Stimulated activated CD8-positive, alpha-beta memory T cell treated with anti-CD3 and anti-CD28 coated beads, Interleukin-7, amount 100 ng/mL, for 1 hour (primary cell): ENCODE measurements at regions not wholly inside any gene's neighbourhood (a gene's known extent, or its start where the extent isn't known, plus 50 kb on each side); places are given as distances from the start of the nearest gene placed in this dataset.

ENCODE experiments used
- DNase-seq, 2 donors: peaks; one replicate each; pipeline ENCODE4 v3.0.0-alpha.2; 2020; ENCODE audit warnings: low read depth in 2 of 2

GRCh38 chr12:97177481-97177880 is 270.4 kb downstream of the NEDD1 start:
- DNase-seq = no peak

GRCh38 chr12:97181571-97182265 is 274.7 kb downstream of the NEDD1 start:
- no peak for DNase-seq

GRCh38 chr12:97182769-97183168 is 275.7 kb downstream of the NEDD1 start:
- DNase-seq = no peak

GRCh38 chr12:97184127-97184773 is 277.2 kb downstream of the NEDD1 start:
- DNase-seq = no peak

GRCh38 chr12:97185567-97185966 is 277.0 kb upstream of the RMST start:
- no peak for DNase-seq

- no peak for DNase-seq
Observed at GRCh38 chr12:97194546-97194945, 268.1 kb upstream of the RMST start.

- DNase-seq = no peak
Observed at GRCh38 chr12:97200181-97200580, 262.4 kb upstream of the RMST start.

- DNase-seq = no peak
Observed at GRCh38 chr12:97203408-97203807, 259.2 kb upstream of the RMST start.

- DNase-seq = no peak
Observed at GRCh38 chr12:97209997-97210396, 252.6 kb upstream of the RMST start.

- no peak for DNase-seq
Observed at GRCh38 chr12:97211416-97211930, 251.1 kb upstream of the RMST start.

- DNase-seq = no peak
Observed at GRCh38 chr12:97216848-97217247, 245.8 kb upstream of the RMST start.

- no peak for DNase-seq
Observed at GRCh38 chr12:97222391-97222790, 240.2 kb upstream of the RMST start.

GRCh38 chr12:97223419-97223818 is 239.2 kb upstream of the RMST start:
- DNase-seq = no peak

- DNase-seq = no peak
Observed at GRCh38 chr12:97229004-97229403, 233.6 kb upstream of the RMST start.

- DNase-seq = no peak
Observed at GRCh38 chr12:97235102-97235501, 227.5 kb upstream of the RMST start.

GRCh38 chr12:97246368-97246767 is 216.2 kb upstream of the RMST start:
- no peak for DNase-seq

GRCh38 chr12:97250483-97250882 is 212.1 kb upstream of the RMST start:
- DNase-seq = no peak

- no peak for DNase-seq
Observed at GRCh38 chr12:97257726-97258125, 204.9 kb upstream of the RMST start.

GRCh38 chr12:97259098-97259497 is 203.5 kb upstream of the RMST start:
- no peak for DNase-seq

GRCh38 chr12:97260786-97261185 is 201.8 kb upstream of the RMST start:
- no peak for DNase-seq

- no peak for DNase-seq
Observed at GRCh38 chr12:97267166-97267565, 195.4 kb upstream of the RMST start.

- no peak for DNase-seq
Observed at GRCh38 chr12:97267594-97268202, 194.9 kb upstream of the RMST start.

GRCh38 chr12:97272471-97272870 is 190.1 kb upstream of the RMST start:
- DNase-seq = no peak
